ENCODE measurements at regions not wholly inside any gene's neighbourhood (a gene's known extent, or its start where the extent isn't known, plus 50 kb on each side); places are given as distances from the start of the nearest gene placed in this dataset.

DNA sequence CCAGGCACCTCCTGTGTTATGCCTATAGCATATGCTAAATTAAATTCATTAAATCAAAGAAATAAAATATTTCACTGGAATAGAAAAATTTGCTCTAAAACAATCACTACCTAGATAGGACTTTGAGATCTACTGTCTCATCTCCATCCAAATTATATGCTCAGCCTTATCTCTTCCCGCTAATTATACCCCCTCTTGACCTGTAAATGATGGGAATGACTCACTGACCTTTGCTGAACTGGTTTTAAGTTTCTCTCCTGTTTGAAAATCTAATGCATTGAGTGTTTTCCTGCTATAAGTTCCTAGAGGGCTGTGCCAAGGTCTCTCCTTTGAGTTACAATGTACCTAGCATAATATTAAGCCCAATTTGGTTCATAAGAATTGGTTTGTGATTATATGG, 110.1 kb downstream of the BMP2 start:
- Mint-ChIP-seq H3K36me3 (ENCODE audit: low read depth) (no peaks in the 10 kb centered on the region), H3K9me3 (no peaks in the 10 kb centered on the region), H3K27ac (no peak overlapping the region), H3K4me3 (no peak overlapping the region), H3K4me1 (peaks cover 3% of the 10 kb centered on the region), H3K27me3 (ENCODE audit: insufficient read depth) (no peaks in the 10 kb centered on the region)
- no peaks in the 10 kb centered on the region for H3K4me1 ChIP-seq (ENCODE audit: control insufficient read depth, insufficient read depth, low read length)
- no peak overlapping the region for H3K4me3 ChIP-seq (ENCODE audit: low read length)
- H3K36me3 ChIP-seq (ENCODE audit: control insufficient read depth, insufficient read depth, low read length) = no peaks in the 10 kb centered on the region
- WGBS, 2 experiments (ENCODE audit: insufficient coverage in 1 of 2, insufficient read length in 1 of 2) = 88% methylated on average over 1 of the region's 1 CpG; no CpG with 5 or more reads in 1 of the 2 experiments
- H3K27ac ChIP-seq (ENCODE audit: low read depth, low read length) = no peak overlapping the region
- H3K27me3 ChIP-seq (ENCODE audit: control insufficient read depth, insufficient read depth, low read length, poor library complexity, severe bottlenecking) = no peaks in the 10 kb centered on the region
- TF ChIP-seq, protein P1, sequence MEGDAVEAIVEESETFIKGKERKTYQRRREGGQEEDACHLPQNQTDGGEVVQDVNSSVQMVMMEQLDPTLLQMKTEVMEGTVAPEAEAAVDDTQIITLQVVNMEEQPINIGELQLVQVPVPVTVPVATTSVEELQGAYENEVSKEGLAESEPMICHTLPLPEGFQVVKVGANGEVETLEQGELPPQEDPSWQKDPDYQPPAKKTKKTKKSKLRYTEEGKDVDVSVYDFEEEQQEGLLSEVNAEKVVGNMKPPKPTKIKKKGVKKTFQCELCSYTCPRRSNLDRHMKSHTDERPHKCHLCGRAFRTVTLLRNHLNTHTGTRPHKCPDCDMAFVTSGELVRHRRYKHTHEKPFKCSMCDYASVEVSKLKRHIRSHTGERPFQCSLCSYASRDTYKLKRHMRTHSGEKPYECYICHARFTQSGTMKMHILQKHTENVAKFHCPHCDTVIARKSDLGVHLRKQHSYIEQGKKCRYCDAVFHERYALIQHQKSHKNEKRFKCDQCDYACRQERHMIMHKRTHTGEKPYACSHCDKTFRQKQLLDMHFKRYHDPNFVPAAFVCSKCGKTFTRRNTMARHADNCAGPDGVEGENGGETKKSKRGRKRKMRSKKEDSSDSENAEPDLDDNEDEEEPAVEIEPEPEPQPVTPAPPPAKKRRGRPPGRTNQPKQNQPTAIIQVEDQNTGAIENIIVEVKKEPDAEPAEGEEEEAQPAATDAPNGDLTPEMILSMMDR (conservative IDR thresholded peaks at IDR 0.05) = no peak
- no peak overlapping the region for H3K9ac ChIP-seq (ENCODE audit: extremely low read depth, low read length, poor library complexity, severe bottlenecking)
- H3K9me3 ChIP-seq (ENCODE audit: control insufficient read depth, low read length) = peaks cover 11% of the 10 kb centered on the region
- DNase-seq = no peak

DNA sequence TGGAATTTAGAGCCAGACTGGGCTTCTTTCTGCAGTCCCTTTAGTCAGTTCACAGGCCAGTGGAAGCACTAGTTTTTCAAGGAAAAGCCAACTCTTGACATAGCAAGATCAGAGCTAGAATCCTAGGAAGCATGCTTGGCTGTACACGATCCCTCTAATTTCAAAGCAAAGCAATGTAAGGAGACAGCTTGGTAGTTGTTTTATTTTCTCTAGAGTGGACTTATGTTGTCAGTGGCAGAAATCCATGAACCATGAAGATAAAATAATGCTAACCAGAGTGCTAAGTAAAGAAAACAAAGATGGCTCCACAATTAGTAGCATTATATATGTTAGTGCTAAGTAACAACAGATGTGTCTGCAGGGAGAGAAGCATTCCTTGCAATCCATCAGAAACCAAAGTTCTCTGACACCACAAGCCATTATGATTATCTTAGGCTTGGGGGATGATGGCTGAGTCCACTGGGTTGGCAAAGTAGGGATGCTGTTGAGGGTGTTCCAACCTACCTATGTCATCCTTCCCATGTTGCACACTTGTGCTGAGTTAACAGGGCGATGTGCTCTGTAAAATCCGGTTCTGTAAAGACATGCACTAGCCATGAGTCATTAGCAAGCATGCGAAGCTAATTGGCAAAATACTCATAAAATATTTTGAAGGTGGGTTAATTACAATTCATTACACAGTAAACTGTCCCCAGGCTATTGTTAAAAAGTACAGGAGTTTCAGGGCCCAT, 115.2 kb downstream of the BMP2 start:
- no peaks in the 10 kb centered on the region for H3K27me3 ChIP-seq (ENCODE audit: control insufficient read depth, insufficient read depth, low read length, poor library complexity, severe bottlenecking)
- H3K36me3 ChIP-seq (ENCODE audit: control insufficient read depth, insufficient read depth, low read length) = no peaks in the 10 kb centered on the region
- Mint-ChIP-seq H3K27me3 (ENCODE audit: insufficient read depth) (no peaks in the 10 kb centered on the region), H3K9me3 (no peaks in the 10 kb centered on the region), H3K4me1 (peaks cover 21% of the 10 kb centered on the region), H3K4me3 (no peak overlapping the region), H3K36me3 (ENCODE audit: low read depth) (no peaks in the 10 kb centered on the region), H3K27ac (no peak overlapping the region)
- TF ChIP-seq, protein P1 (conservative IDR thresholded peaks at IDR 0.05) = no peak
- peaks cover 4% of the 10 kb centered on the region for H3K9me3 ChIP-seq (ENCODE audit: control insufficient read depth, low read length)
- no peak for DNase-seq
- H3K27ac ChIP-seq (ENCODE audit: low read depth, low read length) = no peak overlapping the region
- no peak overlapping the region for H3K9ac ChIP-seq (ENCODE audit: extremely low read depth, low read length, poor library complexity, severe bottlenecking)
- WGBS, 2 experiments (ENCODE audit: insufficient coverage in 1 of 2, insufficient read length in 1 of 2) = 92 to 100% methylated on average over 1 to 4 of the region's 4 CpGs
- peaks cover 5% of the 10 kb centered on the region for H3K4me1 ChIP-seq (ENCODE audit: control insufficient read depth, insufficient read depth, low read length)
- H3K4me3 ChIP-seq (ENCODE audit: low read length) = no peak overlapping the region

DNA sequence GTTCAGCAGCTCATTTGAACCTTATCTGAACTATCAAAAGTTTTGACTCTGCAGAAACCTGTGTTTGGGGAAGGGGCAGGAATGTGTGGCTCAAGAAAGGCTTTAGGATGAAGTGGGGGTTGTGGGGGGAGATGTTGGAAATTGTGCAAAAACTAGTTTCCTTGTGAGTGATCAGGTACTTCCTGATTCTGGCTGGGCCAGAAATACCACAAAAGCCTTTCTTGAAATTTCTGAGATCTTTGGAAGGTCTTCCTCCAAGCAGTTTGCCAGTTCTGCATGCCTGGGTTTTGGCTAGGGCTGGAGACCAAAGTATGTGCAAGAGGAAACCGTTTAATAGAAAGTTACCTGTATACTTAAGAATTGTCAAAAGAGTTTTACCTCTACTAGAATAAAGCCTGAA, 116.6 kb downstream of the BMP2 start:
- WGBS, 2 experiments (ENCODE audit: insufficient coverage in 1 of 2, insufficient read length in 1 of 2) = 100% methylated on average over 1 of the region's 1 CpG; no CpG with 5 or more reads in 1 of the 2 experiments
- TF ChIP-seq, protein P1 (conservative IDR thresholded peaks at IDR 0.05) = no peak

More for the DNA sequence above, 116.6 kb downstream of the BMP2 start:
- Histone ChIP-seq H3K27me3 (ENCODE audit: control insufficient read depth, insufficient read depth, low read length, poor library complexity, severe bottlenecking) (no peaks in the 10 kb centered on the region), H3K4me3 (ENCODE audit: low read length) (no peak overlapping the region), H3K9me3 (ENCODE audit: control insufficient read depth, low read length) (peaks cover 4% of the 10 kb centered on the region), H3K4me1 (ENCODE audit: control insufficient read depth, insufficient read depth, low read length) (peaks cover 11% of the 10 kb centered on the region), H3K36me3 (ENCODE audit: control insufficient read depth, insufficient read depth, low read length) (no peaks in the 10 kb centered on the region), H3K9ac (ENCODE audit: extremely low read depth, low read length, poor library complexity, severe bottlenecking) (no peak overlapping the region), H3K27ac (ENCODE audit: low read depth, low read length) (no peak overlapping the region)
- H3K27ac Mint-ChIP-seq = no peak overlapping the region
- H3K4me3 Mint-ChIP-seq = no peak overlapping the region
- no peaks in the 10 kb centered on the region for H3K36me3 Mint-ChIP-seq (ENCODE audit: low read depth)
- no peak for DNase-seq
- peaks cover 26% of the 10 kb centered on the region for H3K4me1 Mint-ChIP-seq
- no peaks in the 10 kb centered on the region for H3K9me3 Mint-ChIP-seq
- no peaks in the 10 kb centered on the region for H3K27me3 Mint-ChIP-seq (ENCODE audit: insufficient read depth)

All from endodermal cell (in vitro differentiated cells).